KOPT-K1 (cell line): ENCODE measurements at regions not wholly inside any gene's neighbourhood (a gene's known extent, or its start where the extent isn't known, plus 50 kb on each side); places are given as distances from the start of the nearest gene placed in this dataset.

Experiments used
- H3K27ac ChIP-seq: fragments of 200-600 bp; sonication (generic); 2 replicates; pipeline ENCODE4 v1.5.1; 2016; ENCODE audit warnings: antibody characterized with exemption, mild to moderate bottlenecking, low read depth, low read length; ENCODE audit not compliant: poor library complexity, severe bottlenecking
- H3K36me3 ChIP-seq: fragments of 200-600 bp; sonication (generic); 2 replicates; pipeline ENCODE4 v1.5.1; 2017; ENCODE audit warnings: antibody characterized with exemption, mild to moderate bottlenecking, low read length, moderate library complexity; ENCODE audit not compliant: insufficient read depth
- H3K9me3 ChIP-seq: fragments of 200-600 bp; sonication (generic); 2 replicates; pipeline ENCODE4 v1.5.1; 2017; ENCODE audit warnings: antibody characterized with exemption, low read length, mild to moderate bottlenecking; ENCODE audit not compliant: insufficient read depth, poor library complexity, severe bottlenecking

DNA sequence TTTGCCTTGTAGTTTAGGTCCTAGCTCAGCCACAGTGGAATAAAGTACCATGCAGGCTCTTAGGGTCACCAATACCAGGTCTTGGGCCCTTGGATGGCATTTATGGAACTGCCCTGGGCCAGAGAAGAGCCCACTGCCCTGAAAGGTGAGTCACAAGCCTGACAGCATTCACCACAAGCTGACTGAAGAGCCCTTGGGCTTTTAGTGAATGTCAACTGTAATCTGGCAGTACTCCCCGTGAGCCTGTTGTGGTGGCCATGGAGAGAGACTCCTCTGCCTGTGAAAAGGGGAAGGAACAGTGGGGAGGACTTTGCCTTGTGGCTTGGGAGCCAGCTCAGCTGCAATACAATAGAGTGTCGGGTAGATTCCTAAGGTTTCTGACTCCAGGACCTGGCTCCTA, 1389.7 kb downstream of the DSC3 start:
- Histone ChIP-seq H3K27ac (no peak overlapping the region), H3K9me3 (no peaks in the 10 kb centered on the region), H3K36me3 (no peaks in the 10 kb centered on the region)

- Histone ChIP-seq H3K9me3 (no peaks in the 10 kb centered on the region), H3K27ac (no peak overlapping the region)
Measured at GRCh38 chr18:29651122-29651680, 1391.3 kb downstream of the DSC3 start.

GRCh38 chr18:29648891-29649290, 1393.7 kb downstream of the DSC3 start:
- Histone ChIP-seq H3K27ac (no peak overlapping the region), H3K36me3 (no peaks in the 10 kb centered on the region), H3K9me3 (no peaks in the 10 kb centered on the region)

More at GRCh38 chr18:29651122-29651680, 1391.3 kb downstream of the DSC3 start:
- H3K36me3 ChIP-seq, result no peaks in the 10 kb centered on the region

DNA sequence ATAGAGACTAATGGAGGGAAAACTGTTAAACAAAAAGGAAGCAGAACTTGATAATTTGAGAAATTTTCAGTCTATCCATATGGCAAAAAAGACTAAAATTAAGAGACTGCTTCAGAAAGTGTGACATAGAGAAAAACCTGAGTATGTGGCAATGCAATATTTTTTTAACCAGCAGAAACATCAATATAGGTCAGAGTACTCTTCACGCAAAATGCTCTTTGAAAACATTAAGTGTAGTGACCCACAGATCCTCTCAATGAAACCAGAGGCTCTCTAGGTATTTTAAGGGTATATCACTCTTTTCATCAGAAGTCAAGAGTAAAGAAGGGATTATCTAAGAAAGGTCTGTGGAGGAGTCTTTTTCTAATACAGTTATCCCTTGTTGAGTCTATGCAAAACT, 1394.8 kb downstream of the DSC3 start:
- Histone ChIP-seq H3K27ac (no peak overlapping the region), H3K36me3 (no peaks in the 10 kb centered on the region), H3K9me3 (no peaks in the 10 kb centered on the region)

DNA sequence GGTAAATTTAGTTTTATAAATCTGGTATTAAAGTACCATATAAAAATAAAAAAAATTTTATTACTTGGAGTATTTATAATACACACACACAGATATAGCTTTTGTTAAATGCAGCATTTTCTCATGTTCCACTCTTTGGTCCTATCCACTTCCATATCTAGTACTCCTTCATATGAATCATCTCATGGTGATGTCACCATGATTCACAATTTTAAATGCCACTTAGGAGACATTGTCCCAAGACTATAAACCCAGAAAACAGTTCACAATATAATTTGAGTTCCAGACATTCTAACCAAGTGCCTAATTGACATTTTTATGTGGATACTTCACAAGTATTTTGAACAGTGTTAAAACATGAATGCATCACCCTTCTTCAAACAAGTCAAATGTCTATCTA, 1398.3 kb downstream of the DSC3 start:
- H3K36me3 ChIP-seq, result no peaks in the 10 kb centered on the region
- no peaks in the 10 kb centered on the region for H3K9me3 ChIP-seq
- H3K27ac ChIP-seq, result no peak overlapping the region

GRCh38 chr18:29629493-29630036, 1413.0 kb downstream of the DSC3 start:
- Histone ChIP-seq H3K27ac (no peak overlapping the region), H3K36me3 (no peaks in the 10 kb centered on the region), H3K9me3 (no peaks in the 10 kb centered on the region)

DNA sequence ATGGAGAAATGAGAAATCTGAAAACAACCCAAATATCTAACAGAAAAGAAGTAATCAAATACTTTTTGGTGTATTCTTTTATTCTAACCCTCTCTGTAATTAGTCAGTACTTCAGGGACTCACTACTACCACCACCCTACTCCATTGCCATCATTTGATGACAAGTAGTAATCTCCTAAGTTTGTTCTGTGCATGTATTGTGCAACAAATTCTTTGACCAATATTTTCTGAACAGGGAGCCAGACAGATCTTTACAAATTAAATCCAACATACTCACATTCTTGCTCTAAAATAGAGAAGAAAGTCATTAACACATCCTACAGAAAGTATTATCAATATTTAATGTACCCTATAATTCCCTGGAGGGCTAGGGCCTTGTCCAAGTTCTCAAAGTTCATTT, 1416.4 kb downstream of the DSC3 start:
- Histone ChIP-seq H3K9me3 (no peaks in the 10 kb centered on the region), H3K27ac (no peak overlapping the region), H3K36me3 (no peaks in the 10 kb centered on the region)

DNA sequence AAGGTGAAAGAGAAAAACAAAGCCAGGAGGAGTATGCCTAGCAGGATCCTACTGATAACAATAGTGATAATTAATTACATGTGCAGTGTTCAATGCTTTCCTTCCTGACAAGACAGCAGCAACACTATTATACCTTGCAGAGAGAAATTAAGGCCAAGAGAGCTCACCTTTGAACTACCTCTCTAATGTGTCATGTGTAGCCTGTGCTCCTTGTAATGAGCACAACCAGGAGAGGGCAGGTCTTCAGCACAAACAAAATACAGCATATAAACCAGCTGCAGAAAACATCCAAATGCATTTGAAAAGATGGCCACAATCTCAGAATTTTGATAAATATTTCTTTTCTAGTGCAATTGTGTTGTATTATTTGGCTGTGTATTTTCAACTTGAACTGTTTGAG, 1425.7 kb downstream of the DSC3 start:
- no peaks in the 10 kb centered on the region for H3K9me3 ChIP-seq
- H3K27ac ChIP-seq, result no peak overlapping the region
- no peaks in the 10 kb centered on the region for H3K36me3 ChIP-seq

DNA sequence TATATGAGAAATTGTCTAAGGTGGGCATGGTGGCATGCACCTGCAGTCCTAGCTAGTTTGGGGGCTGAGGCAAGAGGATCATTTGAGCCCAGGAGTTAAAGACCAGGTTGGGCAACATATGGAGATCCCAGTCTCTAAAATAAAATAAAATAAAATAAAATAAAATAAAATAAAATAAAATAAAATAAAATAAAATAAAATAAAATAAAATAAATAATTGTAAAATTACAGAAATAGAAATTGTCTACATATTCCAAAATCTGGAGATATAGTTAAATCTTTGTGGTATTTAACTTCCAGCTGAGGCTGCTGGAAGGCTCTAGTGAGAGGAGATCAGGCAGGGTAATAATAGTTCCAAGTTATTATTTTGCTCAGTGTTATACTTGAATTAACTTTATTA, 1432.1 kb upstream of the CDH2 start:
- Histone ChIP-seq H3K27ac (no peak overlapping the region), H3K36me3 (no peaks in the 10 kb centered on the region), H3K9me3 (peaks cover 14% of the 10 kb centered on the region)

GRCh38 chr18:29605365-29605764, 1428.4 kb upstream of the CDH2 start:
- H3K9me3 ChIP-seq, result peaks cover 14% of the 10 kb centered on the region
- no peaks in the 10 kb centered on the region for H3K36me3 ChIP-seq
- no peak overlapping the region for H3K27ac ChIP-seq

GRCh38 chr18:29596959-29597358, 1420.0 kb upstream of the CDH2 start:
- Histone ChIP-seq H3K27ac (no peak overlapping the region), H3K36me3 (no peaks in the 10 kb centered on the region), H3K9me3 (no peaks in the 10 kb centered on the region)

- Histone ChIP-seq H3K27ac (no peak overlapping the region), H3K9me3 (no peaks in the 10 kb centered on the region), H3K36me3 (no peaks in the 10 kb centered on the region)
Measured at GRCh38 chr18:29594493-29594892, 1417.6 kb upstream of the CDH2 start.

- no peaks in the 10 kb centered on the region for H3K9me3 ChIP-seq
- H3K27ac ChIP-seq, result no peak overlapping the region
- H3K36me3 ChIP-seq, result no peaks in the 10 kb centered on the region
Measured at GRCh38 chr18:29588446-29589100, 1411.6 kb upstream of the CDH2 start.

- no peaks in the 10 kb centered on the region for H3K36me3 ChIP-seq
- H3K9me3 ChIP-seq, result no peaks in the 10 kb centered on the region
Measured at GRCh38 chr18:29586210-29586609, 1409.3 kb upstream of the CDH2 start.

GRCh38 chr18:29560270-29560669, 1383.3 kb upstream of the CDH2 start:
- Histone ChIP-seq H3K36me3 (no peaks in the 10 kb centered on the region), H3K9me3 (no peaks in the 10 kb centered on the region), H3K27ac (no peak overlapping the region)

More at GRCh38 chr18:29586210-29586609, 1409.3 kb upstream of the CDH2 start:
- H3K27ac ChIP-seq, result no peak overlapping the region

DNA sequence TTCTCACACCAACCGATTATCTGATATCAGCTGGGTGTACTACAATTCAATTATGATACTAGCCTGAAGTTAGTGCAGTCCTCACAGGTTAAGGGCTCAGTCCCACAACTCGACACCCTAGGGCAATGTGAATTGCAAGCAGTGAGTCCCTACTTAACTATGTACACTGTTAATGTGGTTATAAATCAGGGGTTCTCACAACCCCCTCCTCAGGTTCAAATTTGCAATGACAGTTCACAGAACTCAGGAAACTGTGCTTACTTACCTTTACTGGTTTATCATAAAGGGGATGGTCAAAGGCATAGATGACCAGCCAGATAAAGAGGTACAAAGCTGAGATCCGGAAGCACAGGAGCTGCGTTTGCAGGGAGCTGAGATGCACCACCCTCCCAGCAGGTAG, 1379.1 kb upstream of the CDH2 start:
- H3K27ac ChIP-seq, result no peak overlapping the region
- no peaks in the 10 kb centered on the region for H3K9me3 ChIP-seq
- H3K36me3 ChIP-seq, result no peaks in the 10 kb centered on the region
